ENCODE measurements at regions not wholly inside any gene's neighbourhood (a gene's known extent, or its start where the extent isn't known, plus 50 kb on each side); places are given as distances from the start of the nearest gene placed in this dataset.
A peak's percentile ranks its signal among the peaks of the same experiment; 100 is the strongest.

DNA sequence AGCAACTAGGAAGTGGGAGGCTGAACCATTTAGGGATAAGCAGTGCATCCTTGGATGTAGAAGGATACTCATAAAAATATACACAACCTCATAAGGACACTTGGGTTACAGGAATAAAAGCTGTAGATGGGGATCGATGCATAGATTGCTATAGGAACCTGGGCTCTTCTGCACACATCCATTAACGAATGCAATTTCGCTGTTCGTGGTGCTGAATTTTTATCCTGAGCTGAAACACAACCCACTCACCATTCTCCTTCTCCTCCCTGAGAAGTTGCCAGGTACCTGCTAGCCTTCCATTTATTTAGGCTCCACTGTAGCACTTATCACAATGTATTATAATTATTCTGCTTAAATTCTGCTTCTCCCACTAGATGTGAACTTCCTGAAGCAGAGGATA lies 320.6 kb upstream of the BRINP1 start:
- no peak overlapping the region for H3K4me2 ChIP-seq
- FAIRE-seq = no peak
- H3K4me3 ChIP-seq = no peak overlapping the region
- no peaks in the 10 kb centered on the region for H3K9me3 ChIP-seq
- TF ChIP-seq BHLHE40 (IDR thresholded peaks at IDR 0.05; ENCODE audit: low read depth, low read length) (no peak), HOXB5 (CRISPR knock-in tag; IDR thresholded peaks at IDR 0.05) (no peak), RARB (CRISPR knock-in tag; IDR thresholded peaks at IDR 0.05) (no peak)
- TF ChIP-seq, protein P1, sequence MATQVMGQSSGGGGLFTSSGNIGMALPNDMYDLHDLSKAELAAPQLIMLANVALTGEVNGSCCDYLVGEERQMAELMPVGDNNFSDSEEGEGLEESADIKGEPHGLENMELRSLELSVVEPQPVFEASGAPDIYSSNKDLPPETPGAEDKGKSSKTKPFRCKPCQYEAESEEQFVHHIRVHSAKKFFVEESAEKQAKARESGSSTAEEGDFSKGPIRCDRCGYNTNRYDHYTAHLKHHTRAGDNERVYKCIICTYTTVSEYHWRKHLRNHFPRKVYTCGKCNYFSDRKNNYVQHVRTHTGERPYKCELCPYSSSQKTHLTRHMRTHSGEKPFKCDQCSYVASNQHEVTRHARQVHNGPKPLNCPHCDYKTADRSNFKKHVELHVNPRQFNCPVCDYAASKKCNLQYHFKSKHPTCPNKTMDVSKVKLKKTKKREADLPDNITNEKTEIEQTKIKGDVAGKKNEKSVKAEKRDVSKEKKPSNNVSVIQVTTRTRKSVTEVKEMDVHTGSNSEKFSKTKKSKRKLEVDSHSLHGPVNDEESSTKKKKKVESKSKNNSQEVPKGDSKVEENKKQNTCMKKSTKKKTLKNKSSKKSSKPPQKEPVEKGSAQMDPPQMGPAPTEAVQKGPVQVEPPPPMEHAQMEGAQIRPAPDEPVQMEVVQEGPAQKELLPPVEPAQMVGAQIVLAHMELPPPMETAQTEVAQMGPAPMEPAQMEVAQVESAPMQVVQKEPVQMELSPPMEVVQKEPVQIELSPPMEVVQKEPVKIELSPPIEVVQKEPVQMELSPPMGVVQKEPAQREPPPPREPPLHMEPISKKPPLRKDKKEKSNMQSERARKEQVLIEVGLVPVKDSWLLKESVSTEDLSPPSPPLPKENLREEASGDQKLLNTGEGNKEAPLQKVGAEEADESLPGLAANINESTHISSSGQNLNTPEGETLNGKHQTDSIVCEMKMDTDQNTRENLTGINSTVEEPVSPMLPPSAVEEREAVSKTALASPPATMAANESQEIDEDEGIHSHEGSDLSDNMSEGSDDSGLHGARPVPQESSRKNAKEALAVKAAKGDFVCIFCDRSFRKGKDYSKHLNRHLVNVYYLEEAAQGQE (IDR thresholded peaks at IDR 0.05) = peak; percentile 43; the same call in 1 of the 2 replicates
- TF ChIP-seq, protein P2, sequence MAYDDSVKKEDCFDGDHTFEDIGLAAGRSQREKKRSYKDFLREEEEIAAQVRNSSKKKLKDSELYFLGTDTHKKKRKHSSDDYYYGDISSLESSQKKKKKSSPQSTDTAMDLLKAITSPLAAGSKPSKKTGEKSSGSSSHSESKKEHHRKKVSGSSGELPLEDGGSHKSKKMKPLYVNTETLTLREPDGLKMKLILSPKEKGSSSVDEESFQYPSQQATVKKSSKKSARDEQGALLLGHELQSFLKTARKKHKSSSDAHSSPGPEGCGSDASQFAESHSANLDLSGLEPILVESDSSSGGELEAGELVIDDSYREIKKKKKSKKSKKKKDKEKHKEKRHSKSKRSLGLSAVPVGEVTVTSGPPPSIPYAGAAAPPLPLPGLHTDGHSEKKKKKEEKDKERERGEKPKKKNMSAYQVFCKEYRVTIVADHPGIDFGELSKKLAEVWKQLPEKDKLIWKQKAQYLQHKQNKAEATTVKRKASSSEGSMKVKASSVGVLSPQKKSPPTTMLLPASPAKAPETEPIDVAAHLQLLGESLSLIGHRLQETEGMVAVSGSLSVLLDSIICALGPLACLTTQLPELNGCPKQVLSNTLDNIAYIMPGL (CRISPR knock-in tag; IDR thresholded peaks at IDR 0.05; ENCODE audit: borderline replicate concordance) = no peak
- DNase-seq (ENCODE audit: low read depth in 1 of 2, low spot score in 1 of 2) = no peak
- 0% methylated on average over 4 of the region's 4 CpGs for WGBS (ENCODE audit: missing lambda C conversion rate)
- H3K27ac ChIP-seq = no peak overlapping the region
- ATAC-seq = no peak
- CTCF ChIA-PET = no interaction called here
- no peaks in the 10 kb centered on the region for H3K4me1 ChIP-seq
- POLR2A ChIA-PET = no interaction called here

DNA sequence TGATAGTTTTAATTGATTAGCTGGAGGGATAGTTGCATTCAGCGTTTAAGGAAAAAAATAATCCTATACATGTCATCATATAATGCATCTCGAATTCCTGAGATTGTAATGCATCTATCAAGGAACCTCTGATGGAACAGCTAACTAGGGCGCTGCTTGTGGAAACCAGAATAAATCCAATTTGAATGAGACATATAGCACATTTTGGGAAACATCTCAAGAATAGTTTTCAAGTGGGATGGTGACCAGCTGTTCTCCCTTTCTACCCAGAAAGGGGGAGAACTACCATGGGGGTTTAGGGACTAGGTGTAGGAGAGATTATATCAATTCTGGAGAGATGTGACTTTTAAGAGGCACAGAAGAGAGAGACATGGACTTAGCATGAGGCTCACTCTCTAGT lies 319.3 kb upstream of the BRINP1 start:
- 2% methylated on average over 3 of the region's 3 CpGs for WGBS (ENCODE audit: missing lambda C conversion rate)
- Histone ChIP-seq H3K27ac (no peak overlapping the region), H3K4me2 (no peak overlapping the region), H3K4me1 (no peaks in the 10 kb centered on the region), H3K9me3 (no peaks in the 10 kb centered on the region), H3K4me3 (no peak overlapping the region)
- DNase-seq (ENCODE audit: low read depth in 1 of 2, low spot score in 1 of 2) = no peak
- no peak for FAIRE-seq
- no peak for ATAC-seq
- no peak for TF ChIP-seq NFE2L2 (conservative IDR thresholded peaks at IDR 0.05; ENCODE audit: low read length)
- TF ChIP-seq, protein P3, sequence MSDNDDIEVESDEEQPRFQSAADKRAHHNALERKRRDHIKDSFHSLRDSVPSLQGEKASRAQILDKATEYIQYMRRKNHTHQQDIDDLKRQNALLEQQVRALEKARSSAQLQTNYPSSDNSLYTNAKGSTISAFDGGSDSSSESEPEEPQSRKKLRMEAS (IDR thresholded peaks at IDR 0.05) = no peak
- TF ChIP-seq, protein P4, sequence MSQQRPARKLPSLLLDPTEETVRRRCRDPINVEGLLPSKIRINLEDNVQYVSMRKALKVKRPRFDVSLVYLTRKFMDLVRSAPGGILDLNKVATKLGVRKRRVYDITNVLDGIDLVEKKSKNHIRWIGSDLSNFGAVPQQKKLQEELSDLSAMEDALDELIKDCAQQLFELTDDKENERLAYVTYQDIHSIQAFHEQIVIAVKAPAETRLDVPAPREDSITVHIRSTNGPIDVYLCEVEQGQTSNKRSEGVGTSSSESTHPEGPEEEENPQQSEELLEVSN (IDR thresholded peaks at IDR 0.05; ENCODE audit: borderline replicate concordance, low read depth) = no peak
- TF ChIP-seq HOXB13 (CRISPR knock-in tag; IDR thresholded peaks at IDR 0.05; ENCODE audit: low read depth) = no peak
- no peak for TF ChIP-seq SREBF2 (IDR thresholded peaks at IDR 0.05)
- no peak for TF ChIP-seq TFCP2L1 (CRISPR knock-in tag; IDR thresholded peaks at IDR 0.05)
- no peak for TF ChIP-seq HDAC2 (IDR thresholded peaks at IDR 0.05)
- no peak for TF ChIP-seq GATA3 (IDR thresholded peaks at IDR 0.05; ENCODE audit: borderline replicate concordance)
- TF ChIP-seq ZFP36 (IDR thresholded peaks at IDR 0.05; ENCODE audit: borderline replicate concordance, partially characterized antibody) = no peak
- no peak for TF ChIP-seq RAD21 (conservative IDR thresholded peaks at IDR 0.05 in 1 of 2, IDR thresholded peaks at IDR 0.05 in 1 of 2)
- TF ChIP-seq HOXA7 (CRISPR knock-in tag; IDR thresholded peaks at IDR 0.05) = no peak
- TF ChIP-seq FOXS1 (CRISPR knock-in tag; IDR thresholded peaks at IDR 0.05) = no peak
- TF ChIP-seq POLR2A (IDR thresholded peaks at IDR 0.05; ENCODE audit: low read length) = no peak
- ChIA-PET CTCF (interaction anchor here (0.9 kb wide), 1 partner anchor 19 kb away, joined by 3 read pairs; no protein-coding TSS in a partner anchor), POLR2A (no interaction called here)

All from A549 (cell line).